Ovary (tissue), 7 donors: ENCODE measurements at regions not wholly inside any gene's neighbourhood (a gene's known extent, or its start where the extent isn't known, plus 50 kb on each side); places are given as distances from the start of the nearest gene placed in this dataset.

Experiments used
- DNase-seq, 5 donors: peaks; one replicate each; pipeline ENCODE4 v3.0.0-alpha.2; 2019 to 2020
- H3K27ac ChIP-seq, 2 donors: fragments of 200-600 bp; one replicate each; pipeline versions ENCODE4 v1.5.1 to v1.8.0; 2019 to 2022
- H3K27me3 ChIP-seq: fragments of 200-600 bp; one replicate; pipeline ENCODE4 v1.8.0; 2022
- H3K36me3 ChIP-seq: fragments of 200-600 bp; sonication (generic); one replicate; pipeline ENCODE4 v1.5.1; 2019
- H3K4me1 ChIP-seq: one replicate; pipeline ENCODE4 v1.8.1; 2013; ENCODE audit warnings: mild to moderate bottlenecking, moderate library complexity; ENCODE audit not compliant: insufficient read depth
- H3K4me3 ChIP-seq: fragments of 200-600 bp; sonication (generic); one replicate; pipeline ENCODE4 v1.5.1; 2017
- H3K9me3 ChIP-seq, 2 donors: fragments of 200-600 bp in 1 of 2; sonication (generic) in 1 of 2; one replicate each; pipeline versions ENCODE4 v1.5.1 to v1.8.1; 2013 to 2019; ENCODE audit warnings: mild to moderate bottlenecking in 1 of 2, moderate library complexity in 1 of 2
- EP300 ChIP-seq: sonication (generic); formaldehyde crosslinking; IDR thresholded peaks from one replicate; pipeline ENCODE4 v1.6.1; 2017; ENCODE audit warnings: antibody characterized with exemption
- POLR2A ChIP-seq: fragments of 450-650 bp; IDR thresholded peaks from one replicate; pipeline ENCODE4 v1.6.1; 2017; ENCODE audit warnings: antibody characterized with exemption, mild to moderate bottlenecking, moderate library complexity
- WGBS, 3 donors: extraction: QIAGEN DNeasy Blood & Tissue Kit in 1 of 3; methylation state at CpG; one replicate each; pipeline versions ENCODE4 v1.1.5 to v1.1.7; 2013 to 2017; 5-methylcytosine and 5-hydroxymethylcytosine counted together
- intact Hi-C, 4 donors: fragments of 100-400 bp; cut with DNase I; formaldehyde crosslinking; loops; one replicate each; pipeline versions ENCODE4 v1.11.0 to v1.15.1; 2022 to 2023
- TF ChIP-seq, protein P1 (sequence below), 3 donors: fragments of 450-650 bp in 2 of 3; fragments of 200-600 bp in 1 of 3; IDR thresholded peaks; one replicate each; pipeline versions ENCODE4 v1.5.1 to v1.8.0; 2016 to 2022; ENCODE audit warnings: antibody characterized with exemption in 3 of 3, mild to moderate bottlenecking in 1 of 3
- donor health status: DM: no; HTN: no; CAD: no; lungs with moderate emphysema.
- donor health status: DM: no; HTN: no; CAD: no.
- donor health status: Bipolar disorder and iron deficiency.
- donor health status: DM: no; HTN: no; CAD: no.
- donor health status: DM: yes; HTN: yes; CAD: no.

GRCh38 chr2:9707611-9708160, 76.9 kb upstream of the YWHAQ start:
- no peak overlapping the region for H3K4me3 ChIP-seq
- H3K27me3 ChIP-seq, result no peaks in the 10 kb centered on the region
- TF ChIP-seq EP300 (no peak), POLR2A (no peak)
- TF ChIP-seq, protein P1, sequence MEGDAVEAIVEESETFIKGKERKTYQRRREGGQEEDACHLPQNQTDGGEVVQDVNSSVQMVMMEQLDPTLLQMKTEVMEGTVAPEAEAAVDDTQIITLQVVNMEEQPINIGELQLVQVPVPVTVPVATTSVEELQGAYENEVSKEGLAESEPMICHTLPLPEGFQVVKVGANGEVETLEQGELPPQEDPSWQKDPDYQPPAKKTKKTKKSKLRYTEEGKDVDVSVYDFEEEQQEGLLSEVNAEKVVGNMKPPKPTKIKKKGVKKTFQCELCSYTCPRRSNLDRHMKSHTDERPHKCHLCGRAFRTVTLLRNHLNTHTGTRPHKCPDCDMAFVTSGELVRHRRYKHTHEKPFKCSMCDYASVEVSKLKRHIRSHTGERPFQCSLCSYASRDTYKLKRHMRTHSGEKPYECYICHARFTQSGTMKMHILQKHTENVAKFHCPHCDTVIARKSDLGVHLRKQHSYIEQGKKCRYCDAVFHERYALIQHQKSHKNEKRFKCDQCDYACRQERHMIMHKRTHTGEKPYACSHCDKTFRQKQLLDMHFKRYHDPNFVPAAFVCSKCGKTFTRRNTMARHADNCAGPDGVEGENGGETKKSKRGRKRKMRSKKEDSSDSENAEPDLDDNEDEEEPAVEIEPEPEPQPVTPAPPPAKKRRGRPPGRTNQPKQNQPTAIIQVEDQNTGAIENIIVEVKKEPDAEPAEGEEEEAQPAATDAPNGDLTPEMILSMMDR (IDR thresholded peaks at IDR 0.05), result no peak
- H3K27ac ChIP-seq, result no peak overlapping the region
- intact Hi-C loops, result no loop called here
- DNase-seq, result no peak
- no peaks in the 10 kb centered on the region for H3K9me3 ChIP-seq
- WGBS, 3 donors, result 71 to 76% (median 76%) methylated on average over 10 of the region's 10 CpGs
- no peaks in the 10 kb centered on the region for H3K36me3 ChIP-seq
- no peaks in the 10 kb centered on the region for H3K4me1 ChIP-seq

- intact Hi-C loops, result no loop called here
- 87 to 90% (median 87%) methylated on average over 15 of the region's 15 CpGs for WGBS, 3 donors
- no peak overlapping the region for H3K27ac ChIP-seq
Observed at GRCh38 chr2:9708683-9709538, 78.1 kb upstream of the YWHAQ start.

DNA sequence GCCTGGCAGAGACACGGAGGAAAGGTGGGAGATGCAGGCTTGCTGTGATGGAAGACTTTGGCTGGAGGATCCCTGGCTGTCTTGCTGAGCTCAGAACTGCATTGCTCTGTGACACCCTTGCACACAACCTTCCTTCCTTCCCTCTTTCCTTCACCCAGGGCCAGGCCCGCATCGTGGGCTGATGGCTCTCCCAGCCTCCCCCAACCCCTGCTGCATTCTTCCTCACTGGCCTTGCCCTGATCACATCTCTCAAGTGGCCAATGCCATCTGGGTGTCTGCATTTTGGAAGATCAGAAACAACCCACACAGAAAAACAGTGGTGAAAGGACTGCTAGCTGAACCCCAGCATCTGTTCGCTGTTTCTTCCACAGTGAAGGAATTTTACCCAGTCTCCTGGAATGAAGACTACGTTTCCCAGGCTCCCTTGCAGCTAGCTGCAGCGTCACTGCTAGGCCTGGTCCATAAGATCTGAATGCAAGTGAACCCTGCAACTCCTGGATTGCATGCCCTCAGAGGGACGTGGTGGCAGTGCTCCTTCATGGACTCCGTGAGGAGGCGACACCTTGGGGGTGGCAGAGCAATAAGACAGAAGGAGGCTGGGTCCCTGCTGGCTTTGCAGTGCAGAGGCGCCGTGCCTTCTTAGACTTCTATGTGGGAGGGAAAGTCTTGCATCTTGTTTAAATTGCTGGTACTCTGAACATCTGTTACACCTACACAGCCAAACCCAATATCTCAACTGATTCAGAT, 78.9 kb upstream of the YWHAQ start:
- 89 to 93% (median 89%) methylated on average over 11 of the region's 11 CpGs for WGBS, 3 donors
- no peaks in the 10 kb centered on the region for H3K9me3 ChIP-seq
- no peak for TF ChIP-seq EP300
- TF ChIP-seq, protein P1 (IDR thresholded peaks at IDR 0.05), result no peak
- no peak for TF ChIP-seq POLR2A
- H3K4me3 ChIP-seq, result no peak overlapping the region
- intact Hi-C loops, result no loop called here
- no peaks in the 10 kb centered on the region for H3K4me1 ChIP-seq
- no peaks in the 10 kb centered on the region for H3K36me3 ChIP-seq
- no peaks in the 10 kb centered on the region for H3K27me3 ChIP-seq
- H3K27ac ChIP-seq, result no peak overlapping the region
- no peak for DNase-seq

More at GRCh38 chr2:9708683-9709538, 78.1 kb upstream of the YWHAQ start:
- TF ChIP-seq EP300, result no peak
- TF ChIP-seq, protein P1 (IDR thresholded peaks at IDR 0.05), result no peak
- no peak for TF ChIP-seq POLR2A
- no peaks in the 10 kb centered on the region for H3K9me3 ChIP-seq
- no peaks in the 10 kb centered on the region for H3K36me3 ChIP-seq
- no peaks in the 10 kb centered on the region for H3K27me3 ChIP-seq
- no peaks in the 10 kb centered on the region for H3K4me1 ChIP-seq
- no peak overlapping the region for H3K4me3 ChIP-seq
- DNase-seq, result no peak

- Histone ChIP-seq H3K4me3 (no peak overlapping the region), H3K36me3 (no peaks in the 10 kb centered on the region), H3K9me3 (no peaks in the 10 kb centered on the region), H3K4me1 (no peaks in the 10 kb centered on the region), H3K27ac (no peak overlapping the region), H3K27me3 (no peaks in the 10 kb centered on the region)
- intact Hi-C loops, result no loop called here
- TF ChIP-seq POLR2A (no peak), EP300 (no peak)
- TF ChIP-seq, protein P1 (IDR thresholded peaks at IDR 0.05), result no peak
- WGBS, 3 donors, result 89 to 93% (median 92%) methylated on average over 7 of the region's 7 CpGs
- DNase-seq, result no peak
Observed at GRCh38 chr2:9710311-9710710, 79.5 kb upstream of the YWHAQ start.
